HG02884 (cell line): ENCODE measurements at regions not wholly inside any gene's neighbourhood (a gene's known extent, or its start where the extent isn't known, plus 50 kb on each side); places are given as distances from the start of the nearest gene placed in this dataset.
"Not testable (repeated sequence)": the region's sequence is repeated elsewhere in the genome, so short reads cannot be mapped to it uniquely, and the experiment has no call there.

Experiments
- ATAC-seq: cut with Tn5 transposase; IDR thresholded peaks from one replicate; pipeline ENCODE4 v1.9.1; 2021; ENCODE audit warnings: mild to moderate bottlenecking, moderate library complexity; ENCODE audit not compliant: unreplicated experiment

DNA sequence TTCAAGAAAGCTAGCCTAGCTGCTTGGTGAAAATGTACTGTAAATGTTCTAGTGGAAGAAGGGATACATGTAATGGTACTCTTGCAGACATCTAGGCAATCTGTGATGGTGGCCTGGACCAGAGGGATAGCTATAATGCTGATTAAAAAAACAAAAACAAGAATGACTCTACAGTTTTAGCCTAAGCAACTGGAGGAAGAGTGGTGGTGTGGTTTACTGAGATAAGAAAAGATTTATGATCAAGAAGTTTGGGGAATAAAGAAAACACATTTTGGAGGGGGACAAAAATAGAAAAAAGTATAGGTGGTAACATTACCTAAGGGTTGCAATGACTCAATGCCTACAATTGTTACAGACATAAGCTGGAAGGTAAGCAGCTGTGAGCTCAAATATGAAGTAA is 1080.7 kb upstream of the CELF4 start:
- no peak for ATAC-seq

DNA sequence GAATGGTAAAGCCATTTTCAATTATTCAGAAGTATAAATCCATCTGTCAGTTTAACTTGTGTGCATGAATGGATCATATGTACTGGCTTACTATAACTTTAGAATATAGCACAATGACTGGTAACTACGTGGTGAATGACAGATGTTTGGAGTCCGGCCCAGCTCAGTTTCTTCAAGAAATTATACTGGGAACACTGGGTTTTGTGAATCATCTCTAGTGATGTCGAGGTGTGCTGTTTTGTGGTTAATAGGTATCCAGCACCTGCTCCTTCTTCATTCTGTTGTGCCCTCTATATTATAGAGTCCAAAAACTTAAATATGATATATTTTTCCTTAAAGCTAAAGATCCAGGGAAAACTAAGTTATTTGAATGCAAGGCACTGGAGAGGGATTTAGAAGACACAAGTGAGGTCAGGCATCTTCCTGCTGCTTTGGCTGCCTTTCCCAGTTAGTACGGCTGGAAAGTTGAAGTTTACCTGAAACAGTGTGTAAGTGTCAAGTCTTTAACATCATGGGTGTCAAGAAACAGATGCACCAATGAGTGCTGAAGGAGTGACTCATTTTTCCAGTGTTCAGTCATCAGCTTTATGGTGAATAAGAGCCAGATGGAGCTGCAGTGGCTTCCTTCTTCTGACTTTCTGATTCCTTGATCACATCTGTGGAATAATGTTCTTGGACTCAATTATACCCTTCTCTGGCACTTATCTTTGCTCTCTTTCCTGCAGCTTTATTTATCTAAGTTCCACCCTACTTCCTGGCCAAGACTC is 1079.5 kb upstream of the CELF4 start:
- no peak for ATAC-seq

DNA sequence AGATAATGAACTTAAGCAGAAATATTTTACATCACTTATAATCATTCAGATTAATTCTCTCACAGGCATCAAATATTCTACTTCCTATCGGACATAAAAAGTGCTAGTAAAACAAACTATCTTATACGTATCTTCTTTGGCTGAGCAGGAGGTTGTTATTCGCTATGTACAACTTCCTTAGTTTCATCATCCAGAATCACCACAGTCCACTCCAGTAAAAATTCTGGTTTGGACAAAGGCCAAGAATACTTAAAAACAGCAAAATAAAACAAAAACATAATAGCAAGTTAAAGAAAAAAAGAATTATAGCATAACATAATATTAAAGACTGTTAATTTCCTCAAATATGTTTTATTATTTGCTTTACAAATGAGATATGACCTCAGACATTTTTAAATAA is 1077.1 kb upstream of the CELF4 start:
- ATAC-seq, result no peak

DNA sequence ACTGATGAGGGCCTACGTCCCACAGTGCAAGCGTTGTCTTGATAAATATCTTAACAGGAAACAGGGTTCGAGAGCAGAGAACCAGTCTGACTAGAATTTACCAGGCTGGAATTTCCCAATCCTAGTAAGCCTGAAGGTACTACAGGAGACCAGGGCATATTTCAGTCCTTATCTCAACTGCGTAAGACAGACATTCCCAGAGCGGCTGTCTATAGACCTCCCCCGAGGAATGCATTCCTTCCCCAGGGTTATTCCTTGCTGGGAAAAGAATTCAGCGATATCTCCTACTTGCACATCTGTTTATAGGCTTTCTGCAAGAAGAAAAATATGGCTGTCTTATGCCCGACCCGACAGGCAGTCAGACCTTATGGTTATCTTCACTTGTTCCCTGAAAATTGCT is 1074.1 kb upstream of the CELF4 start:
- ATAC-seq, result not testable (repeated sequence)

DNA sequence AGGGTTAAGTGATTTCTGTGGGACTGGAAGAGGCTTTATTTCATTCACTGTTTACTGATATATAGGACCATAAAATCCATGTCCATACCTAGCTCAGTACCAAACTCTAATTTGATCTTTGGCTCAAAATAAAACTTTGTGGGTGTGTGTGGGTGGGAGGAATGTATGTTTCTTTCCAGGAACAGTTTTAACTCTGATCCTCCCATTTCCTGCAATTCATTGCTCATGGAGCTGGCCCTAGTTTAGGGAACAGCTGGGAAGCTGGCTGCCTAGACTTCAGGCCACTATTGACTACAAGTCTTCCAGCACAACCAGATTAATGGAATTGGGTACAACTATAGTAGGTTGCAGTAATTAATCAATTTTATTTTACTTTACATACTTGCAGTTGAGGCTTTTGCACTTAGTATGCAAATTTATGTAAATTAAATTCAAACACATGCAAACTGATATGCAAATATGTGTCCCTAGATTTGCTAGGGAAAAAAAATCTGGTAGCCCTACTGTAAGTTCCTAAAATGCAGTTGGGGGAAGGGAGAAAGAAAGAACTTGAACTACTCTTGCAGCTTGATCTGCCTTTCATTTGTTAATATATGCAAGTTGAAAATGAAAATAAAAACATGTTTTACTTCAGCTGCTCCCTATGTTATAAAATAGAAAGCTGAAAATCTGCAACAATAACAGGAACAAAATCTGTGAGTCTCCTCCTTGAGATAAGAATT is 1070.3 kb upstream of the CELF4 start:
- ATAC-seq, result no peak

DNA sequence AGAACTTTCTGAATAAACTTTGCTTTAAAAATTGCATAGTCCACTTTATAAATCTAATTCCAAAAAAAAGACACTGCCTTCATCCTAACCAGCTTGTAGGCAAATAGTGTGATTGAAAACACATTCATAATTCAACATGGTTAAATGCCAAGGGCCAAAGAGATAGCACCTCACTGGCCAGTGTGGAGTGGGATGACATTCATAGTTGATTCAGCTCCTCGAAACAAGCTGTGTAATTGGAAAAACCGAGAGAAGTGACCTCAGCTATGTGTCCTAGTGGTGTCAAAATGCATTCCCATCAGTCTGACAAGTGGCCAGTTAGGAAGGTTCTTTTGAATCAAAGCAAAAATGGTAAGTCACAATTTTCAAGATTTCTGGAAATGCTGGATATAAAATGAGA is 1068.5 kb upstream of the CELF4 start:
- no peak for ATAC-seq

DNA sequence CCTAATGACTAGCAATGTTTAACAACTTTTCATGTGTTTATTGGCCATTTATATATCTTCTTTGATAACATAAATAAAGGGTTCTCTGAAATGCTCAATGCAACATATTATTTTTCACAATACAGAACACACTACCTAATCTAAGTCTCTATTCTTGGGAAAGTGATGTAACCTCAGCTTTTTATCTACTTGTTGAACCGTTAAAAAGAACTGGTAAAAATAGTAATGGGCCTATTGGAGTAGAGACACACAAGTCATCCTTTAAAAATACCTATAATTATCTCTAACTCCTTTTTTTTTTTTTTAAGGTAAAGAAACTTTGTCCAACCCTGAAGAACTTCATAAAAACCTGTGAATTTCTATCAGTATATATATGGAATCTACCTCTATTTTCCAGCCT is 1067.7 kb upstream of the CELF4 start:
- ATAC-seq, result no peak

DNA sequence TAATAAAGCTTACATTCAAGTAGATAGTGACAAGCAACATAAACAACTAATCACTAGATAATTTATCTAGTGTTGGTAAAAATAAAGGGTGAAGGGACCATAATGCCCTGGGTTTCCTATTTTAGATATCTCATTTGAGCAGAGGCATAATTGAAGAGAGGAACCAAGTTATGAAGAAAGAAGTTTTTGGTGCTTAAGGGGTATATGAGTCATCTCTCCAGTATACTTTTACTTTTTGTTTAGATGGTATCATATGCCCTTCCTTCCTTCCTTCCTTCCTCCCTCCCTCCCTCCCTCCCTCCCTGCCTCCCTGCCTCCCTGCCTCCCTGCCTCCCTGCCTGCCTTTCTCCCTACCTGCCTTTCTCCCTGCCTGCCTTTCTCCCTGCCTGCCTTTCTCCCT is 1053.5 kb upstream of the CELF4 start:
- ATAC-seq, result no peak

DNA sequence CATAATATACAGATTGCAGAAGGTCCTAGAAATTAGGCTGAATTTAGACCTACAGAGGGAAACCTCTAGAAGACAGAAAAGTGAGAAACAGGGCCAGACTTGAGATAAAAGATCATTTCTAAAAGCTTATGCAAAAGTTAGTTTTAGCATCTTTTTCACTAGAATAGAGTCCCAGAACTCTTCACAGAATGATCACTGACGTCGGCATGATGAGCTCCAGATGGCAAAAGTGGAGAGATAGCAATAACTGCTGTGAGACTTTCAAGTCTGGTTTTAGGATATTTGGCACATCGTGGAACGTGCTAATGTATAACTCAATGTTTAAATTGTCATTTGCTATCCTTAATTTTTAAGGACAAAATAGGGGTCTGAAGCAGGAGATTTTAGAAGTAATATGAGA is 1050.7 kb upstream of the CELF4 start:
- ATAC-seq, result no peak

DNA sequence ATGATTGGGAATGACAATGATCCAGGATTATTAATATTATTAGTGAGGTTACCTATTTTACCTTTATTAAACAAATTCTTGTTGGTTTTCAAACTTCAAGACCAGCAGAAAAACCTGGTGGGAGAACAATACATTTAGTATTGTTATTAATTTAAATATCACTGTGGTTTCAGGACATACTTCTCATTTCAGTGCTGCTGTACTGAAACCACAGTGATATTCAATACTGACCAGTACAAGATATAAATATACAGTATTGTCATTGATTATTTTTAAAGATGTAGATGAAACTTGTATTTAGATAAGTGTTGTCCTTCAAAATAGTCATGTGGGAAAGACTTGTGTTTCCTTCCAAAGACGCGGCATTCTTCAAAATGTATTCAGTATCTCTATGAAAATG is 1047.3 kb upstream of the CELF4 start:
- no peak for ATAC-seq

DNA sequence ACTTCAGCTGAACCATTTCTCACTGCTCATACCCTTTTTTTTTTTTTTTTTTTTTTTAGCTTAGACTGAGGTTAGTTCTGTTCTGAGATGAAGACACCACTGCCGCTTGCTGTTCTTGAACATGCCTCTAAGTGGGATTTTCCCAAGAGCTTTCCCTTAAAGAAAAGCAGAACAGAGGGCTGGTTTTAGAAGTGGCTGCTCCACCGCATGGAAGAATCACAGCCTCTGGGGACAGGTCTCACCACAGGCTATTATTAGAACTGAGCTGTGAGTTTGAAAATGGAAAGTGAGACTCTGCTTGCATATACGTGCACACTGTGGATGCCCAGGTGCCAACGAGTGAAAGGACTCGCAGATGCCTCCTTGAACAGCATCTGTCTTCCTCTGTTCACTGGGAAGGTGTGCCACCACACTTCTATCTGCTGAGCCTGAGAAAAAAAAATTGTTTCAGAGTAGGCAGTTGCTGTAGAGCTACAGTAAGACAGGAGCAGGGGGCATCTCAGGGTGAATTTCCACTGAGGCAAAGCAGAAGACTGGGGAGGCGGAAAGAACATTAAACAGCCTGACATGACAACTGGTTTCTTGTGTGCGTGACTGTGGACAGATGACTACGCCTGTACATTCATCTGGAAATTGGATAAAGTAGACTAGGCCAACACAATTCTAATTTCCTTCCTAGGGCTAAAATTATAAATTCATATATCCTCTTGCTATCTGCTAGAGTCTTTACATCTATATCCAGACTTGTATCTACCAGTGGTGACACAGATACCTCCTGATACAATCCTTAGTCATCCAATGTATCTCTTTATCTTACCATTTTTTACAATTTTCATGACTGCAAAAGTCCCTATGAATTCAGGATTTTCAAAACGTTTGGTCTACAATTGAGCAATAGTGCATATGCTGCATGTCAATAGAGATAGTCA is 1045.7 kb upstream of the CELF4 start:
- ATAC-seq, result peak; percentile 68

DNA sequence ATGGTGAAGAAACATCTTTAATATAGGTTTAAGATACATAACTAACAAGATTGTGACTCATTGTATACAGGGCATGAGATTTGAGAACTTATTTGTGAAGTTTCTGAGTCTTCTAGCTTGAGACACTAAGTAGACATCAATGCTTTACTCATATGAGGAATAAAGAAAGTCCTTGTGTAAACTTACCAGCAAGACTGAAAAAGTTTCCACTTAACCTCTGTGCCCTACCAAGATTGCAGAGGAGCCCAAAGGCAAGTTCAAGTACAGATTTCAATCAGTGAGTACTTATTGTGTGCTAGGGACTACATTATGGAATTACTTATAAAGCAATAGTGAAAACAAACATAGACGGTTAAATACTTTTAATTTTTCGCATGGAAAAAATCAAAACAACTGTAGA is 1041.2 kb upstream of the CELF4 start:
- ATAC-seq, result peak; percentile 43

DNA sequence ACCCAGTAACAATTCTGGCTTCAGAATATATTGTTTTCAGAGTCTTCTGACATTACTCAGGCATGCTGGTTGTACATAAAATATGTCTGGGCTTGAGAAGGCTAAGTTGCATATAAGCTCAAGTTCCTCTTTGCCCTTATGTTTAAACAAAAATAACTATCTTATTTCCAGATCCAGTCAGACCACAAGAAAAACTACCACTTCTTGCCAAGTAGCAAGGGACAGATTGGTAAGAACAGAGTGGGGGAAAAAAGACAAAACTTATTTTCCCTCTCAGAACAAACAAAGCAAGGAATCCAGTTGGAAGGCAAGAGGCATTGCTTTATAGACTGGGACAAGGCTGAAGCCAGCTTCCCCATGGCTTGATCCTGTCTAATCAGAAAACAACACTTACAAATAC is 1036.7 kb upstream of the CELF4 start:
- ATAC-seq, result no peak

DNA sequence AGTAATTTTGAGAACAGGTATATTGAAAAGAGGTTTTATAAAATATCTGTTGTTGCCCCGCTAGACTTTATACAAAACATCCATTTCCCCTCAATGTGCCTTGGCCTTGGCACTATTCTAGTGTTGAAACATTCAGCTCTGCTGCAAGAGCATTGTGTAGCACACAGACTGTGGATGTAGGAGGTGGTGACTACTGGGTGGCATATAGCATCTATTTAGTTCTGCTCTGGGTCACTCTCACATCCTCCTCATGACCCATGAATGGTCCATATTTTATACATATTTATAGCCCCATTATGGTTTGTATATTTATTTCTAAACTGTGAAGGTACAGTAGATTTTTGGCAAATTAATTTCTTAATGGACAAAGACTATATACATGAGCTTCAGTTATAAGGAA is 1022.0 kb upstream of the CELF4 start:
- no peak for ATAC-seq

DNA sequence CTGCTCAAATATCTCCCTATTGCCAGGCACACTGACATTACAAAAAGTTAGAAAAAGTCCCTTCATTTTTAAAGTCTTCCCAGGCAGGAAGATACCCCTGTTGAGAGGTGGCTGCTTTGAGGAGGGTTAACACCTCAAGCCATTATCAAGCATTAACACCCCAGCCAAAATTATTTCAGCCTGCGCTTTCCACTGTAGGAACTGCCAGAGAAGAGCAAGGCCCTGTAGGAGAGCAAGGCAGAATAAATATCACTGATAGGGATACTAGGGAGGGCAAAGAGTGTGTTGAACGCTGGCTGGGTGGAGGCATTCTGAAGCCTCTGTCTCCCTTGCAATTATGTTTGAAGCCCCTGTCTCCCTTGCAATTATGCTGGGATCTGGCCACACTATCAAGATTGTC is 1020.7 kb upstream of the CELF4 start:
- ATAC-seq, result no peak

DNA sequence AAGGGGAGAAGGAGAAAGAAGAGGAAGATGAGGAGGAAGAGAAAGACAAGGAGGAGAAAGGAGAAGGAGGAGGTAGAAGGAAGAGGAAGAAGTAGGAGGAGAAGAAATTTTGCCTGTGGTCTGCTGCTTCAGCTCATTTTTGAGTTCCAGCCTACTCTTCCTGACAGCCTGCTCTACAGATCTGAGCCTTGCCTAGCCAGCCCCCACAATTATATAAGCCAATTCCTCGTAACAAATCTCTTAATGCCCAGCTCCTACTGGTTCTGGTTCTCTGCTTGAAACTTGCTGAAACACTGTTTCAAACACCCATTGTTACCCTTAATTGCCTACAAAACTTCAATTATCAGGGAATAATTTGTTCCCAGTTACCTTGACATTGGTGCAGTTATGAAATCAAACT is 1014.2 kb upstream of the CELF4 start:
- ATAC-seq, result no peak

DNA sequence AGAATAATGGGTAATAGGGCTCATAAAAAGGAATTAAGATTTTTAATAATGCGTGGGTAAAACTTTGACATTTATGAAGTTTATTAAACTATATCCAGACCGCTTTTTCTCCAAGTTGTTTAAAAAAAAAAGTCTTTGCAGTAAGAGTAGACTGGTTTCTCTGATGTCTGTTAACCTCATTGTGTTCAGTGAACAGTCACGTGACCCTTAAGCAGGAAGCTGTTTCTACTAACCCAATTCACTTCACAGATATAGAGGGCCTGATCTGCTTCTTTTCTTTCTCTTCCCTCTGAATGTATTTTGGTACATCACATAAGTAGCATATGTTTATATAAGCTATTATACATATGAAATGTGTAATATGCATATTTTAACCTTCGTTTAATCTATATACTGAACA is 1011.3 kb upstream of the CELF4 start:
- no peak for ATAC-seq

DNA sequence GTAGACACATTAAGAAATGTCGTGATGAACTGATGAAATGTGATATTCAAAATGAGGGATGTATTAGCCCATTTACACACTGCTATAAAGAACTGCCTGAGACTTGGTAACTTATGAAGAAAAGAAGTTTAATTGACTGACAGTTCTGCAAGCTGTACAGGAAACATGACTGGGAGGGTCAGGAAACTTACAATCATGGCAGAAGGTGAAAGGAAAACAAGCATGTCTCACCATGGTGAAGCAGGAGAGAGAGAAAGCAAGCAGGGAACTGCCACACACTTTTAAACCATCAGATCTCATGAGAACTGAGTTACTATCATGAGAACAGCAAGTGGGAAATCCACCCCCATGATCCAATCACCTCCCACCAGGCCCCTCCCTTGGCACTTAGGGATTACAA is 1010.8 kb upstream of the CELF4 start:
- ATAC-seq, result no peak

DNA sequence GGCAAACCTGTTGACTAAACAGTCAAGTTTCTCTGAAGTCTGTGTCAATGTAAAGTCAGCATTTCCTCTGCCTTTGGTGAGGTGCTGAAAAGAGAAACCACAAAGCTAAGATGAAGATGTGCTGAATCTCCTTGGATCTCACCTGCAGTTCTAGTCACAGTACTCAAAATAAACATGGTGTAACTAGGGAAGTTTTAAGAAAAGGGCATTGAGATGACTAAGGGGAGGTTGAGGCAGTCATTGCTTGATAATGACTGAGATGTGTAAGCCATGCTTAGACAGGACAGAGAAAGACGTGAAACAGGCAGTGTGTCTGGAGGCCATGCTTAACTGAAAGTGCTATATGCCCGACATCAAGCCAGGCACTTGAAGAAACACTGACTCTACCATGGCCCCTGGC is 1010.0 kb upstream of the CELF4 start:
- ATAC-seq, result no peak

DNA sequence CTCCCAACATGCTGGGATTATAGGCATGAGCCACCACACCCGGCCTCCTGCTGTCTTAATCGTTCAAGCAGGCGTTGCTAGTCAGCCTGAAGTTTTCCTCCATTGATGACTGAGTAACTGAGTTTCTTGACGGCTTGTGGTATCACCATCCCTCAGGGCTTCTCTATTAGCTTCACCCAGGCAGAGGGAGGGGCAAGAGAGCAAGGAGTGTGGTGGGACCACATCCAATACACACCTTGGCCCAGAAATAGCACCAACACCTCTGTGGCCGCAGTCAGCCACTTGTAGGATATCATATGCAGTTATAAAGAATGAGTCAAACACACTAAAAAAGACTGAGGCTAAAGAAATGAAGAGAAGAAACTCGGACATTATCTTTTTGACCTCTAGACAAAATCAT is 1009.4 kb upstream of the CELF4 start:
- ATAC-seq, result no peak

DNA sequence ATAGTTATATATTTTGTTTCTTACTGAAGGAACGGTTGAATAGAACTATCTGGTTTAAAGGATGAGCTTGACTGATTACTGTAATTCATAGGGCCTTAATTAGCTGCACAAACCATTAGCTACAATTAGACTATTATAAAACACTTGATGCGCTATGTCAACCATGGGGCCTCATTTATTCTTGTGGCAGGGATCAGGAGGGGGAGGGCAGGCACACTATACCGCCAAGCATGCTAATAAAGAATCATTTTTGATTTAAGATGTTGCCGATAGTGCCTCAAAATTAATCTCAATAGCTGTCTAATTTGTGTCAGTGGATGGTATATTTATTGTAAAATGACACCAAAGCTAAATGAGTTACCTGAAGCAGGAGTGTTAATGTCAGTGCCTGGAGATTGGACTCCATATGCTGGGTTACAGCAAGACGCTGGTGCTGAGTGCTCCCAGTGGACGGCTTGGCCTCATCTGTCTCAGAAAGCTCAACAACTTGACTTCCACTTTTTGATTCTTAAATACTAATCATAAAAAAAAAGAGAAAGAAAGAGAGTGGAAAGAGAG is 1007.0 kb upstream of the CELF4 start:
- ATAC-seq, result no peak
